HepG2 (cell line): ENCODE measurements at regions not wholly inside any gene's neighbourhood (a gene's known extent, or its start where the extent isn't known, plus 50 kb on each side); places are given as distances from the start of the nearest gene placed in this dataset.

Experiments used
- NFYB ChIP-seq: sonication (generic); formaldehyde crosslinking; IDR thresholded peaks from 2 replicates; pipeline ENCODE4 v1.4.0; 2020; ENCODE audit warnings: missing genetic modification reagents
- RXRA ChIP-seq: sonication (generic); formaldehyde crosslinking; IDR thresholded peaks from 2 replicates; pipeline ENCODE4 v1.5.1; 2020; ENCODE audit warnings: missing genetic modification reagents
- ZNF414 ChIP-seq: sonication (generic); formaldehyde crosslinking; IDR thresholded peaks from 2 replicates; pipeline ENCODE4 v1.5.0; 2020; ENCODE audit warnings: missing genetic modification reagents
- ZNF510 ChIP-seq: sonication (generic); formaldehyde crosslinking; IDR thresholded peaks from 2 replicates; pipeline ENCODE4 v1.4.0; 2020; ENCODE audit warnings: low read depth, mild to moderate bottlenecking, missing genetic modification reagents

GRCh38 chr20:53825282-53825681 lies 231.6 kb upstream of the ZNF217 start:
- TF ChIP-seq RXRA (CRISPR knock-in tag): no peak
- no peak for TF ChIP-seq NFYB (CRISPR knock-in tag)
- no peak for TF ChIP-seq ZNF510 (CRISPR knock-in tag)
- TF ChIP-seq ZNF414: no peak
